Breast epithelium (tissue), 4 donors: ENCODE measurements at regions not wholly inside any gene's neighbourhood (a gene's known extent, or its start where the extent isn't known, plus 50 kb on each side); places are given as distances from the start of the nearest gene placed in this dataset.

Experiments used
- DNase-seq, 2 donors: peaks; one replicate each; pipeline ENCODE4 v3.0.0-alpha.2; 2019; ENCODE audit warnings: low spot score in 2 of 2
- H3K27ac ChIP-seq, 2 donors: fragments of 200-600 bp; sonication (generic) in 1 of 2; one replicate each; pipeline ENCODE4 v1.5.1; 2016 to 2019; ENCODE audit warnings: mild to moderate bottlenecking in 1 of 2
- H3K27me3 ChIP-seq, 2 donors: fragments of 200-600 bp; sonication (generic) in 1 of 2; one replicate each; pipeline versions ENCODE4 v1.5.1 to v1.6.0; 2017 to 2019; ENCODE audit warnings: control low read depth in 1 of 2, mild to moderate bottlenecking in 1 of 2
- H3K36me3 ChIP-seq: fragments of 200-600 bp; one replicate; pipeline ENCODE4 v1.5.1; 2019
- H3K4me1 ChIP-seq, 2 donors: fragments of 200-600 bp; sonication (generic); one replicate each; pipeline ENCODE4 v1.5.1; 2016 to 2019; ENCODE audit warnings: control low read depth in 1 of 2
- H3K4me3 ChIP-seq, 3 donors: fragments of 200-600 bp; sonication (generic); 1 replicate in 2 of 3; 2 replicates in 1 of 3; pipeline ENCODE4 v1.5.1; 2016 to 2019; ENCODE audit warnings: mild to moderate bottlenecking in 3 of 3, moderate library complexity in 2 of 3
- H3K9me3 ChIP-seq, 2 donors: fragments of 200-600 bp; sonication (generic) in 1 of 2; one replicate each; pipeline ENCODE4 v1.5.1; 2016 to 2019; ENCODE audit warnings: control low read depth in 1 of 2
- CTCF ChIP-seq, 3 donors: fragments of 450-650 bp; IDR thresholded peaks; one replicate each; pipeline ENCODE4 v1.5.1; 2016 to 2017; ENCODE audit warnings: antibody characterized with exemption in 3 of 3, mild to moderate bottlenecking in 3 of 3, moderate library complexity in 3 of 3
- POLR2A ChIP-seq: fragments of 450-650 bp; IDR thresholded peaks from one replicate; pipeline ENCODE4 v1.6.1; 2016; ENCODE audit warnings: antibody characterized with exemption, mild to moderate bottlenecking, moderate library complexity
- POLR2AphosphoS5 ChIP-seq, 3 donors: sonication (generic); formaldehyde crosslinking; IDR thresholded peaks; one replicate each; pipeline ENCODE4 v1.6.1; 2017; ENCODE audit warnings: antibody characterized with exemption in 3 of 3
- intact Hi-C: fragments of 100-400 bp; cut with DNase I; formaldehyde crosslinking; loops from one replicate; pipeline ENCODE4 v1.15.1; 2023; ENCODE audit warnings: low total_unique reads

- H3K27me3 ChIP-seq, result no peaks in the 10 kb centered on the region
- H3K27ac ChIP-seq, result no peak overlapping the region
- TF ChIP-seq POLR2AphosphoS5 (IDR thresholded peaks at IDR 0.05) (no peak), CTCF (IDR thresholded peaks at IDR 0.05) (no peak), POLR2A (no peak)
- DNase-seq, result no peak
- H3K36me3 ChIP-seq, result no peaks in the 10 kb centered on the region
- H3K4me1 ChIP-seq, result no peaks in the 10 kb centered on the region
- no peak overlapping the region for H3K4me3 ChIP-seq
- H3K9me3 ChIP-seq, result no peaks in the 10 kb centered on the region
- intact Hi-C loops, result no loop called here
These were observed 105.9 kb upstream of the KCNAB1 start for GRCh38 chr3:156014489-156014888.

DNA sequence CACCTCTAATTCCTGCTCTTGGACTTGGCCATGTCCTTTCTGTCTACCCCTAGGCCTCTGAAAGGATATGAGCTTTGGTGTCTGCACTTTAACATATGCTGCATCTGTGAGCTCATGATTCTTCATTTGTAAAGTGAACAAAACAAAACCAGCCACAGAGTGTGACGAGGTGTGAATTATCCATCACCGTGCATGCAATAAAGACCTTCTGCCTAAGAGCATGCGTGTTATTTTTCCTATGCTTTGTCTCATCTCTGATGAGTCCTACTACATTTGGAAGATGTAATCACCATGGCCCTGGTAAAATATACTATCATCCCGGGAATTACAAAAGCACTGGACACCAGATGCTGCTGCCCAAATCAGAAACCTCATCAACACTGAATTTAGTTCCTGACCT is 103.5 kb upstream of the KCNAB1 start:
- Histone ChIP-seq H3K36me3 (no peaks in the 10 kb centered on the region), H3K4me1 (no peaks in the 10 kb centered on the region)
- TF ChIP-seq POLR2A (no peak), POLR2AphosphoS5 (IDR thresholded peaks at IDR 0.05) (no peak), CTCF (IDR thresholded peaks at IDR 0.05) (no peak)

GRCh38 chr3:156017352-156018030 is 102.9 kb upstream of the KCNAB1 start:
- H3K4me3 ChIP-seq, result no peak overlapping the region
- H3K27me3 ChIP-seq, result no peaks in the 10 kb centered on the region
- H3K9me3 ChIP-seq, result no peaks in the 10 kb centered on the region
- TF ChIP-seq POLR2AphosphoS5 (IDR thresholded peaks at IDR 0.05), result no peak
- no peak for TF ChIP-seq CTCF (IDR thresholded peaks at IDR 0.05)
- no peak for TF ChIP-seq POLR2A
- DNase-seq, result no peak
- intact Hi-C loops, result no loop called here
- no peaks in the 10 kb centered on the region for H3K4me1 ChIP-seq
- no peaks in the 10 kb centered on the region for H3K36me3 ChIP-seq
- H3K27ac ChIP-seq, result no peak overlapping the region

More for the DNA sequence above, 103.5 kb upstream of the KCNAB1 start:
- DNase-seq, result no peak
- intact Hi-C loops, result no loop called here
- Histone ChIP-seq H3K27me3 (no peaks in the 10 kb centered on the region), H3K27ac (no peak overlapping the region), H3K9me3 (no peaks in the 10 kb centered on the region), H3K4me3 (no peak overlapping the region)

DNA sequence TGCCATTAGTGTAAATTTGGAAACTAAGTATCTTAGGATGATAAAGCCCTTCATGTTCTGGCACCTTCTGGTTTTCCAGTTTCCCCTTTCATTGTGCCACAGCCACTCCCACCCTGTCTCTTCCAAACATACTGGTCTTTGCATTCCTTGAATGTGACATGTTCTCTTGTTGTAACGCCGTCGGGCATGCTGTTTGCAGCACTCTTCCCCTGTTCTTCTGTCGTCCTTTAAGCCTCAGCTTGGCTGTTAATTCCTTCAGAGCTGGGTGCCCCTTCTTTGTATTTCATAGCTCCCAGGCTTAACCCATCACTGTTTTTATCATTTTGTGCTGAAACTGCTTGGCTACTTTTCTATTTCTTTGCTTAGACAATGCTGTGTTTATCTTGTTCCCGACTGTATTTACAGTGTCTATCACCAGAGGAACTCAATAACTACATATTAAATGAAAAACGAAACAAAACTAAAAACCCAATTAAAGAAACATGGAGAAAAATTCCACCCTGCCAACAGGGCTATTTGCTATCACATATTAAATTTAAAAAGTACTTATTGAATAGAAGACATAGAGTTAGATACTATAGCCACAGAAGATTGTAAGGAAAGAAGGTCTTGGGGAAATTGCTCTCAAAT is 95.4 kb upstream of the KCNAB1 start:
- intact Hi-C loops, result no loop called here
- no peaks in the 10 kb centered on the region for H3K9me3 ChIP-seq
- no peaks in the 10 kb centered on the region for H3K27me3 ChIP-seq
- TF ChIP-seq CTCF (IDR thresholded peaks at IDR 0.05) (no peak), POLR2A (no peak), POLR2AphosphoS5 (IDR thresholded peaks at IDR 0.05) (no peak)
- peak overlapping the region in 2 of 3 donors; percentile 24 to 40 for H3K4me3 ChIP-seq
- H3K27ac ChIP-seq, result no peak overlapping the region
- DNase-seq, result no peak
- H3K36me3 ChIP-seq, result no peaks in the 10 kb centered on the region
- H3K4me1 ChIP-seq, result no peaks in the 10 kb centered on the region

DNA sequence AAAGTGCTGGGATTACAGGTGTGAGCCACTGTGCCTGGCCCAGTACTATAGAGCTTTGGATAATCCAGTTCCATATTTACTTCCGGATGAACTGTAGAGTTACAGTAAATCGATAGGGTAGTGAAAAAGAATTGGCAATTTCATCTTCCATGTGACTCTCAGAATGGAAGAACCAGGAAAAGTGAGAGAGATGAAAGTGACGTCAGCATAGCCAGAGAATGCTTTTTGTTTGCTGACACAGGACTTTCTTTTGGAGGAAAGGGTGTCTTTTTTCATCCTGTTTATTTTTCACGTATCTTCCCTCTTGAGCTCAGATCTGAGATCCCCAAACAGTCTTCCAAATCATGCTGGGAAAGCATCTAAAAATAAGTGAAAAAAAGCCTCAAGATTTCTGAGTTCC is 91.2 kb upstream of the KCNAB1 start:
- intact Hi-C loops, result no loop called here
- Histone ChIP-seq H3K27ac (no peak overlapping the region), H3K4me3 (no peak overlapping the region), H3K9me3 (no peaks in the 10 kb centered on the region), H3K27me3 (no peaks in the 10 kb centered on the region), H3K4me1 (no peaks in the 10 kb centered on the region), H3K36me3 (no peaks in the 10 kb centered on the region)
- TF ChIP-seq POLR2A (no peak), POLR2AphosphoS5 (IDR thresholded peaks at IDR 0.05) (no peak), CTCF (IDR thresholded peaks at IDR 0.05) (no peak)
- DNase-seq, result no peak
